ENCODE measurements at regions not wholly inside any gene's neighbourhood (a gene's known extent, or its start where the extent isn't known, plus 50 kb on each side); places are given as distances from the start of the nearest gene placed in this dataset.
"Not testable (repeated sequence)": the region's sequence is repeated elsewhere in the genome, so short reads cannot be mapped to it uniquely, and the experiment has no call there.

- DNase-seq (ENCODE audit: low spot score): no peak
Measured at GRCh38 chr9:13941714-13942113, 372.2 kb downstream of the NFIB start.

- no peak for DNase-seq (ENCODE audit: low spot score)
Measured at GRCh38 chr9:13939701-13940490, 374.0 kb downstream of the NFIB start.

- DNase-seq (ENCODE audit: low spot score): peak; percentile 17
Measured at GRCh38 chr9:13939134-13939533, 374.8 kb downstream of the NFIB start.

- DNase-seq (ENCODE audit: low spot score): no peak
Measured at GRCh38 chr9:13934416-13934815, 379.5 kb downstream of the NFIB start.

- no peak for DNase-seq (ENCODE audit: low spot score)
Measured at GRCh38 chr9:13933268-13933656, 380.7 kb downstream of the NFIB start.

- DNase-seq (ENCODE audit: low spot score): no peak
Measured at GRCh38 chr9:13932528-13933267, 381.2 kb downstream of the NFIB start.

- no peak for DNase-seq (ENCODE audit: low spot score)
Measured at GRCh38 chr9:13929013-13929412, 384.9 kb downstream of the NFIB start.

- DNase-seq (ENCODE audit: low spot score): no peak
Measured at GRCh38 chr9:13923381-13923780, 390.6 kb downstream of the NFIB start.

- no peak for DNase-seq (ENCODE audit: low spot score)
Measured at GRCh38 chr9:13920557-13920956, 393.4 kb downstream of the NFIB start.

GRCh38 chr9:13919401-13919800 lies 394.5 kb downstream of the NFIB start:
- DNase-seq (ENCODE audit: low spot score): no peak

- DNase-seq (ENCODE audit: low spot score): no peak
Measured at GRCh38 chr9:13917534-13917933, 396.4 kb downstream of the NFIB start.

GRCh38 chr9:13915591-13916301 lies 398.2 kb downstream of the NFIB start:
- no peak for DNase-seq (ENCODE audit: low spot score)

- DNase-seq (ENCODE audit: low spot score): no peak
Measured at GRCh38 chr9:13915131-13915530, 398.8 kb downstream of the NFIB start.

GRCh38 chr9:13911473-13911872 lies 402.5 kb downstream of the NFIB start:
- no peak for DNase-seq (ENCODE audit: low spot score)

- not testable (repeated sequence) for DNase-seq (ENCODE audit: low spot score)
Measured at GRCh38 chr9:13907842-13908241, 406.1 kb downstream of the NFIB start.

- no peak for DNase-seq (ENCODE audit: low spot score)
Measured at GRCh38 chr9:13904746-13905145, 409.2 kb downstream of the NFIB start.

- no peak for DNase-seq (ENCODE audit: low spot score)
Measured at GRCh38 chr9:13904311-13904710, 409.6 kb downstream of the NFIB start.

GRCh38 chr9:13902286-13903066 lies 411.5 kb downstream of the NFIB start:
- no peak for DNase-seq (ENCODE audit: low spot score)

- no peak for DNase-seq (ENCODE audit: low spot score)
Measured at GRCh38 chr9:13901176-13901575, 412.8 kb downstream of the NFIB start.

GRCh38 chr9:13900449-13900848 lies 413.5 kb downstream of the NFIB start:
- DNase-seq (ENCODE audit: low spot score): no peak

- DNase-seq (ENCODE audit: low spot score): no peak
Measured at GRCh38 chr9:13899924-13900323, 414.0 kb downstream of the NFIB start.

GRCh38 chr9:13898957-13899356 lies 415.0 kb downstream of the NFIB start:
- no peak for DNase-seq (ENCODE audit: low spot score)
